ENCODE measurements at regions not wholly inside any gene's neighbourhood (a gene's known extent, or its start where the extent isn't known, plus 50 kb on each side); places are given as distances from the start of the nearest gene placed in this dataset.

GRCh38 chr12:125978286-125978685 is 913.1 kb downstream of the AACS start:
- TF ChIP-seq POLR2A (IDR thresholded peaks at IDR 0.05) (no peak), CTCF (IDR thresholded peaks at IDR 0.05) (no peak)

Measured in adrenal gland (tissue), 5 donors.